PC-3 (cell line): ENCODE measurements at regions not wholly inside any gene's neighbourhood (a gene's known extent, or its start where the extent isn't known, plus 50 kb on each side); places are given as distances from the start of the nearest gene placed in this dataset.

Experiments
- ATAC-seq: fragments of 200-7000 bp; cut with Tn5 transposase; 2 replicates; pipeline ENCODE4 v1.9.1; 2020; ENCODE audit warnings: mild to moderate bottlenecking, moderate library complexity
- BruUV-seq: library from RNA; stranded (reverse); fragments of 400-500 nt; replicated peaks from 2 replicates; lab custom pipeline; 2021; lab: Mats Ljungman, UMichigan
- CTCF ChIA-PET: fragments of 300-600 bp; sonication (Branson Sonifier 250); formaldehyde crosslinking; loops from one replicate; lab custom pipeline; 2022; ENCODE audit warnings: antibody characterized with exemption; lab: Charles Lee
- POLR2A ChIA-PET: fragments of 300-600 bp; sonication (Branson Sonifier 250); formaldehyde crosslinking; loops from one replicate; lab custom pipeline; 2022; ENCODE audit warnings: antibody characterized with exemption; ENCODE audit not compliant: unreplicated experiment; lab: Charles Lee
- DNase-seq: peaks from one replicate; pipeline ENCODE4 v3.0.0-alpha.2; 2015
- H2AFZ ChIP-seq: fragments of 300-600 bp; sonication (generic); 2 replicates; pipeline ENCODE4 v1.6.0; 2016; ENCODE audit warnings: antibody characterized with exemption, low read length
- H3F3A ChIP-seq: fragments of 300-600 bp; sonication (generic); one replicate; pipeline ENCODE4 v1.6.0; 2017; ENCODE audit warnings: antibody characterized with exemption, low read length, control low read depth, mild to moderate bottlenecking; ENCODE audit not compliant: unreplicated experiment
- H3K27ac ChIP-seq: fragments of 300-600 bp; sonication (generic); 2 replicates; pipeline ENCODE4 v1.5.1; 2016; ENCODE audit warnings: mild to moderate bottlenecking, low read length
- H3K27me3 ChIP-seq: fragments of 300-600 bp; sonication (generic); 2 replicates; pipeline ENCODE4 v1.6.1; 2016; ENCODE audit warnings: low read length, mixed read lengths
- H3K36me3 ChIP-seq: fragments of 300-600 bp; sonication (generic); 2 replicates; pipeline ENCODE4 v1.6.1; 2016; ENCODE audit warnings: low read depth, mixed run types, low read length, mixed read lengths
- H3K4me1 ChIP-seq: fragments of 300-600 bp; sonication (generic); 2 replicates; pipeline ENCODE4 v1.5.1; 2016; ENCODE audit warnings: low read length; ENCODE audit not compliant: insufficient read depth
- H3K4me2 ChIP-seq: fragments of 300-600 bp; sonication (generic); 2 replicates; pipeline ENCODE4 v1.6.0; 2016; ENCODE audit warnings: low read length
- H3K4me3 ChIP-seq: fragments of 300-600 bp; sonication (generic); 2 replicates; pipeline ENCODE4 v1.5.1; 2016; ENCODE audit warnings: mild to moderate bottlenecking, low read length, mixed read lengths
- H3K79me2 ChIP-seq: fragments of 300-600 bp; sonication (generic); 2 replicates; pipeline ENCODE4 v1.6.1; 2017; ENCODE audit warnings: low read length, mixed read lengths
- H3K9ac ChIP-seq: fragments of 300-600 bp; sonication (generic); 2 replicates; pipeline ENCODE4 v1.6.0; 2016; ENCODE audit warnings: mild to moderate bottlenecking, low read length
- H3K9me2 ChIP-seq: fragments of 300-600 bp; sonication (generic); replicated peaks from 2 replicates; pipeline ENCODE4 v1.6.1; 2016; ENCODE audit warnings: mixed run types, low read length, mixed read lengths
- H3K9me3 ChIP-seq: fragments of 300-600 bp; sonication (generic); 2 replicates; pipeline ENCODE4 v1.6.1; 2016; ENCODE audit warnings: low read length, mixed read lengths
- H4K20me1 ChIP-seq: fragments of 300-600 bp; sonication (generic); 2 replicates; pipeline ENCODE4 v1.6.1; 2016; ENCODE audit warnings: low read length, mixed read lengths
- EZH2 ChIP-seq: fragments of 300-600 bp; sonication (generic); IDR thresholded peaks from one replicate; pipeline ENCODE4 v1.6.1; 2017; ENCODE audit warnings: antibody characterized with exemption, mild to moderate bottlenecking, low read length; ENCODE audit not compliant: unreplicated experiment
- EZH2phosphoT487 ChIP-seq: fragments of 300-600 bp; sonication (generic); IDR thresholded peaks from 2 replicates; pipeline ENCODE4 v1.6.1; 2018; ENCODE audit warnings: mild to moderate bottlenecking, antibody characterized with exemption, low read length, borderline replicate concordance
- intact Hi-C: fragments of 100-400 bp; cut with micrococcal nuclease; formaldehyde crosslinking; loops from 2 replicates; pipeline ENCODE4 v1.9.0; 2023
- TF ChIP-seq, protein P1 (sequence below): fragments of 300-600 bp; sonication (generic); conservative IDR thresholded peaks from 2 replicates; pipeline ENCODE4 v1.5.1; 2017; ENCODE audit warnings: antibody characterized with exemption, low read depth, mild to moderate bottlenecking, low read length

GRCh38 chr12:118840878-118841277 lies 140.5 kb upstream of the SRRM4 start:
- H3K36me3 ChIP-seq, result no peaks in the 10 kb centered on the region
- no peaks in the 10 kb centered on the region for H3K27me3 ChIP-seq
- intact Hi-C loops, result no loop called here
- H3K79me2 ChIP-seq, result no peaks in the 10 kb centered on the region
- no peaks in the 10 kb centered on the region for H3K4me1 ChIP-seq
- H3K27ac ChIP-seq, result no peak overlapping the region
- no peak for ATAC-seq
- H3K9ac ChIP-seq, result no peak overlapping the region
- H3K4me2 ChIP-seq, result no peak overlapping the region
- no TSS peak for BruUV-seq
- no peak for DNase-seq
- H3F3A ChIP-seq, result no peaks in the 10 kb centered on the region
- H3K9me3 ChIP-seq, result no peaks in the 10 kb centered on the region; the same call in 1 of the 2 replicates
- POLR2A ChIA-PET, result no interaction called here
- no peak for TF ChIP-seq EZH2
- no peak for TF ChIP-seq EZH2phosphoT487
- TF ChIP-seq, protein P1, sequence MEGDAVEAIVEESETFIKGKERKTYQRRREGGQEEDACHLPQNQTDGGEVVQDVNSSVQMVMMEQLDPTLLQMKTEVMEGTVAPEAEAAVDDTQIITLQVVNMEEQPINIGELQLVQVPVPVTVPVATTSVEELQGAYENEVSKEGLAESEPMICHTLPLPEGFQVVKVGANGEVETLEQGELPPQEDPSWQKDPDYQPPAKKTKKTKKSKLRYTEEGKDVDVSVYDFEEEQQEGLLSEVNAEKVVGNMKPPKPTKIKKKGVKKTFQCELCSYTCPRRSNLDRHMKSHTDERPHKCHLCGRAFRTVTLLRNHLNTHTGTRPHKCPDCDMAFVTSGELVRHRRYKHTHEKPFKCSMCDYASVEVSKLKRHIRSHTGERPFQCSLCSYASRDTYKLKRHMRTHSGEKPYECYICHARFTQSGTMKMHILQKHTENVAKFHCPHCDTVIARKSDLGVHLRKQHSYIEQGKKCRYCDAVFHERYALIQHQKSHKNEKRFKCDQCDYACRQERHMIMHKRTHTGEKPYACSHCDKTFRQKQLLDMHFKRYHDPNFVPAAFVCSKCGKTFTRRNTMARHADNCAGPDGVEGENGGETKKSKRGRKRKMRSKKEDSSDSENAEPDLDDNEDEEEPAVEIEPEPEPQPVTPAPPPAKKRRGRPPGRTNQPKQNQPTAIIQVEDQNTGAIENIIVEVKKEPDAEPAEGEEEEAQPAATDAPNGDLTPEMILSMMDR, result no peak
- H3K9me2 ChIP-seq, result no peaks in the 10 kb centered on the region
- CTCF ChIA-PET, result no interaction called here
- H4K20me1 ChIP-seq, result no peaks in the 10 kb centered on the region
- H3K4me3 ChIP-seq, result no peak overlapping the region
- no peak overlapping the region for H2AFZ ChIP-seq

DNA sequence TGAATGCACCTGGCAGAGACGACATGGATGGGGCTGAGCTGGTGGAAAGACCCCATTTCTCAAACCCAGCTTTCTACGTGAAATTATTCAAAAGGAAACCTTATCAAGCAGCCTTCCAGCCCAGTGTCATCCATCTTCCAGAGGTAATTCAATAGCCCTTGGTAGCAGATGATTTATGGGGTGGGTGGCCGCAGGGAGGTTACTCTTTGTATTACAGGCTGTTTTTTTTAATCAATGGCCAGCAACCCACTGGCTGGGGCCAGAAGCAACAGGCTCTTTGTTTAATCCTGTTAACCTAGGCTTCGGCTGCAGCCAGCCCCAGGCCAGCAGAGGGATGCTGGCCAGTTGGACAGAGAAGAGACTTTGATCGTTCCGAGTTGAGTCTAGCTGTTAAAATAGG lies 139.8 kb upstream of the SRRM4 start:
- no peaks in the 10 kb centered on the region for H3K36me3 ChIP-seq
- DNase-seq, result no peak
- intact Hi-C loops, result no loop called here
- H3K4me2 ChIP-seq, result no peak overlapping the region
- no peaks in the 10 kb centered on the region for H3K27me3 ChIP-seq
- POLR2A ChIA-PET, result no interaction called here
- no peak for ATAC-seq
- no peaks in the 10 kb centered on the region for H3F3A ChIP-seq
- CTCF ChIA-PET, result no interaction called here
- no peaks in the 10 kb centered on the region for H3K9me2 ChIP-seq
- no TSS peak for BruUV-seq
- H3K9ac ChIP-seq, result no peak overlapping the region
- no peak for TF ChIP-seq EZH2
- TF ChIP-seq, protein P1, result no peak
- TF ChIP-seq EZH2phosphoT487, result no peak
- H3K4me3 ChIP-seq, result no peak overlapping the region
- no peak overlapping the region for H3K27ac ChIP-seq
- H4K20me1 ChIP-seq, result no peaks in the 10 kb centered on the region
- H3K9me3 ChIP-seq, result no peaks in the 10 kb centered on the region; the same call in 1 of the 2 replicates
- no peaks in the 10 kb centered on the region for H3K79me2 ChIP-seq
- H3K4me1 ChIP-seq, result no peaks in the 10 kb centered on the region
- no peak overlapping the region for H2AFZ ChIP-seq

GRCh38 chr12:118842866-118843265 lies 138.5 kb upstream of the SRRM4 start:
- Histone ChIP-seq H3K4me2 (no peak overlapping the region), H2AFZ (no peak overlapping the region), H3K9ac (no peak overlapping the region), H3K9me2 (no peaks in the 10 kb centered on the region), H3K9me3 (no peaks in the 10 kb centered on the region; the same call in 1 of the 2 replicates), H3K79me2 (no peaks in the 10 kb centered on the region), H4K20me1 (no peaks in the 10 kb centered on the region), H3F3A (no peaks in the 10 kb centered on the region), H3K36me3 (no peaks in the 10 kb centered on the region), H3K4me1 (no peaks in the 10 kb centered on the region), H3K27me3 (no peaks in the 10 kb centered on the region), H3K4me3 (no peak overlapping the region), H3K27ac (no peak overlapping the region)
- intact Hi-C loops, result no loop called here
- ATAC-seq, result no peak
- DNase-seq, result no peak
- TF ChIP-seq EZH2, result no peak
- TF ChIP-seq, protein P1, result no peak
- no peak for TF ChIP-seq EZH2phosphoT487
- BruUV-seq, result no TSS peak
- POLR2A ChIA-PET, result no interaction called here
- CTCF ChIA-PET, result no interaction called here
